NOMO-1 treated with dmso at 0.1 percent for 144 hours (cell line): ENCODE measurements at regions not wholly inside any gene's neighbourhood (a gene's known extent, or its start where the extent isn't known, plus 50 kb on each side); places are given as distances from the start of the nearest gene placed in this dataset.
"Not testable (repeated sequence)": the region's sequence is repeated elsewhere in the genome, so short reads cannot be mapped to it uniquely, and the experiment has no call there.

ENCODE experiments used
- DNase-seq: peaks from one replicate; lab custom pipeline; 2025; ENCODE audit not compliant: unreplicated experiment; lab: John Stamatoyannopoulos, UW

- DNase-seq: no peak
These were observed 214.8 kb downstream of the DHX15 start for GRCh38 chr4:24369507-24370029.

- no peak for DNase-seq
These were observed 215.6 kb downstream of the DHX15 start for GRCh38 chr4:24368801-24369200.

- DNase-seq: no peak
These were observed 219.5 kb downstream of the DHX15 start for GRCh38 chr4:24364852-24365251.

GRCh38 chr4:24364249-24364648 is 220.1 kb downstream of the DHX15 start:
- no peak for DNase-seq

- DNase-seq: no peak
These were observed 220.6 kb downstream of the DHX15 start for GRCh38 chr4:24363751-24364150.

- no peak for DNase-seq
These were observed 232.2 kb downstream of the DHX15 start for GRCh38 chr4:24352112-24352511.

- DNase-seq: not testable (repeated sequence)
These were observed 235.0 kb downstream of the DHX15 start for GRCh38 chr4:24349168-24349996.

GRCh38 chr4:24339260-24339659 is 245.1 kb downstream of the DHX15 start:
- DNase-seq: no peak

- no peak for DNase-seq
These were observed 246.7 kb downstream of the DHX15 start for GRCh38 chr4:24337451-24338190.

GRCh38 chr4:24335616-24336015 is 248.7 kb downstream of the DHX15 start:
- no peak for DNase-seq

- no peak for DNase-seq
These were observed 249.4 kb downstream of the DHX15 start for GRCh38 chr4:24334906-24335305.

- DNase-seq: no peak
These were observed 253.8 kb downstream of the DHX15 start for GRCh38 chr4:24330573-24330972.

- no peak for DNase-seq
These were observed 254.2 kb downstream of the DHX15 start for GRCh38 chr4:24330172-24330571.

- no peak for DNase-seq
These were observed 255.6 kb downstream of the DHX15 start for GRCh38 chr4:24328711-24329110.

GRCh38 chr4:24328310-24328709 is 256.0 kb downstream of the DHX15 start:
- DNase-seq: no peak

GRCh38 chr4:24322995-24323394 is 261.4 kb downstream of the DHX15 start:
- no peak for DNase-seq

- no peak for DNase-seq
These were observed 261.8 kb downstream of the DHX15 start for GRCh38 chr4:24322511-24322910.

- DNase-seq: no peak
These were observed 262.7 kb downstream of the DHX15 start for GRCh38 chr4:24321616-24322015.

- no peak for DNase-seq
These were observed 263.2 kb downstream of the DHX15 start for GRCh38 chr4:24321131-24321530.

GRCh38 chr4:24319387-24319786 is 265.0 kb downstream of the DHX15 start:
- DNase-seq: no peak

- DNase-seq: no peak
These were observed 269.3 kb downstream of the DHX15 start for GRCh38 chr4:24315056-24315455.

- DNase-seq: no peak
These were observed 272.0 kb downstream of the DHX15 start for GRCh38 chr4:24312261-24312913.
